GM18508 (cell line): ENCODE measurements at regions not wholly inside any gene's neighbourhood (a gene's known extent, or its start where the extent isn't known, plus 50 kb on each side); places are given as distances from the start of the nearest gene placed in this dataset.

Experiments used
- ATAC-seq: cut with Tn5 transposase; IDR thresholded peaks from one replicate; pipeline ENCODE4 v1.9.1; 2021; ENCODE audit warnings: moderate number of reproducible peaks; ENCODE audit not compliant: insufficient read depth, unreplicated experiment

- no peak for ATAC-seq
Observed at GRCh38 chr3:25057379-25057778, 370.7 kb upstream of the RARB start.

- no peak for ATAC-seq
Observed at GRCh38 chr3:25064681-25065080, 363.4 kb upstream of the RARB start.

- no peak for ATAC-seq
Observed at GRCh38 chr3:25069970-25070369, 358.1 kb upstream of the RARB start.

- no peak for ATAC-seq
Observed at GRCh38 chr3:25071846-25072245, 356.2 kb upstream of the RARB start.

GRCh38 chr3:25073423-25073822 is 354.6 kb upstream of the RARB start:
- ATAC-seq, result no peak

- ATAC-seq, result no peak
Observed at GRCh38 chr3:25074149-25074548, 353.9 kb upstream of the RARB start.

GRCh38 chr3:25080461-25080860 is 347.6 kb upstream of the RARB start:
- no peak for ATAC-seq

DNA sequence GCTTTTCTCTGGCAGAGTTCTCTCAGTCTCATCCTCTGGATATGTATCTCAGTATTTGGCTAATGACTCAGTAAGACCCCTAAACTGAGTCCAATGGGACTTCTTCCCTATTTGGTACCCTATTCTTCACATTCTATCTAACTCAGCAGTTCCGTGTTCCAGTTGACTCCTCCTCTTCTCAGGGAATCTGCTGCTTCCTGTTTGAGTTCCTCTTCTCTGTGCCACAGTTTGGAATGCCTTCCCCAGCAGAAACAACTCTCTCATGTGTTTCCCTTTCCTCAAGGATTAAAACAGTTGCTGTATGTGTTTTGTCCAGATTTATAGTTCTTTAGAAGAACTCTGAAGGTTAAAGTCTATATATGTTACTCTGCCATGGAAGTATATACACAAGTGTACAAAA is 344.0 kb upstream of the RARB start:
- no peak for ATAC-seq

DNA sequence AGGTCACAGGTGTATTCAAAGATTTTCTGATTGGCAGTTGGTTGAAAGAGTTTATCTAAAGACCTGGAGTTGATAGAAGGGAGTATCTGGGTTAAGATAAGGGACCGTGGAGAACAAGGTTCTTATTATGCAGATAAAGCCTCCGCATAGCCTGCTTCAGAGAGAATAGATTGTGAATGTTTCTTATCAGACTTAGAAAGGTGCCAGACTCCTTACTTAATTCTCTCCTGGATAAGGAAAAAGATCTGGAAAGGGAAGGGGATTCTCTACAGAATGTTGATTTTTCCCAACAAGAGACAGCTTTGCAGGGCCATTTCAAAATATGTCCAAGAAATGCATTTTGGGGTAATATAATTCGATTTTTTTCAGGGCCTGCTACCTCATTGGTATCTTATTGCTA is 341.3 kb upstream of the RARB start:
- no peak for ATAC-seq

DNA sequence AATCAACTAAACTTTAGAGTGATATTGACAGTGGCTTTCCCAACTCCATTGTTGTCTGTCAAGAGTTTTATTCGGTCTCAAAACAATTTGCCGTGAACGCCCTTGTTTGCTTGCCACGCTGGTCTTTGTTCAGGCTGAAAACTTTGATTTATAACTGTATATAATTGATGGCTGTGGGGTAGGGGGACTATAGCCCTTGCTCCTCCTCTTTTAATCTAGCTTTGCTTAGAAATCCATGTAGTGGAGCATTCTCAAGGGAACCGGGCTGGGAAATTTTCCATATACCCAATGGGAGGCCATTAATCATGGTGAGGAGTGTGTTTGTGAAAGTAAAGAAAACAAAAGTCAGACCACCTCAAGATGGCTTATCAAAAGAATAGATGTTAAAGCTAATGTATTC is 339.8 kb upstream of the RARB start:
- ATAC-seq, result no peak

- ATAC-seq, result no peak
Observed at GRCh38 chr3:25090698-25091453, 337.2 kb upstream of the RARB start.

- no peak for ATAC-seq
Observed at GRCh38 chr3:25091934-25092333, 336.1 kb upstream of the RARB start.

DNA sequence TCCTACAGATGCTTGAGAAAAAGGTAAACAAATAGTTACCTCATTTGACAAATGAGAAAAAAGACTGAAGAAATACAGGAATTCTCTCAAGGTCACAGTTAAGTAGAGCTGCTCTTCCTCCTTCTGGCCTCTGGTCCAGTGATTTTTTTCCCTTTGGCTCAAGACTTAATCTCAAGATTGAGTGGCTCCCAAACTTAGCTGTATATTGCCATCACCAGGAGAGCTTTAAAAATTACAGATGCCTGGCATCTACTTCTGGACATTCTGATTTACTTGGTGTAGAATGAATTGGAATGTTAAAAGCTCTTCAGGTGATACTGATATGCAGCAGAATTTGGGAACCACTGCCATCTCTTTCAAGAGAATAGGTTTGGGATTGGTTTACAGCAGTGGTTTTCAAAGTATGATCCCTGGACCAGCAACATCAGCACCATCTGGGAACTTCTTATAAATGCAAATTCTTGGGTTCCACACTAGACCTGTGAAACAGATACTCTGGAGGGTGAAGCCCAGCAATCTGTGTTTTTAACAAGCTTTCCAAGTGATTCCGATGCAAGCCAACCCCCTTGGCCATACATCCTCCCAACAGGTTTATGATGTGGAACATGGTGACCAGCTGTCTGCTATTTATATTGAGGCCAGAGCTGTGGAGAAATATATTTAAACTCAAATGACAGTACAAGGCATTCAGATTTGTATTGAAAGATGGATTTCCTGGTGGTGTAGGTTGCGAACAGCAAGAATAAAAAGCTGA is 333.0 kb upstream of the RARB start:
- no peak for ATAC-seq

GRCh38 chr3:25096536-25096935 is 331.5 kb upstream of the RARB start:
- no peak for ATAC-seq

GRCh38 chr3:25097023-25097422 is 331.0 kb upstream of the RARB start:
- ATAC-seq, result no peak

- ATAC-seq, result no peak
Observed at GRCh38 chr3:25099666-25100065, 328.4 kb upstream of the RARB start.

DNA sequence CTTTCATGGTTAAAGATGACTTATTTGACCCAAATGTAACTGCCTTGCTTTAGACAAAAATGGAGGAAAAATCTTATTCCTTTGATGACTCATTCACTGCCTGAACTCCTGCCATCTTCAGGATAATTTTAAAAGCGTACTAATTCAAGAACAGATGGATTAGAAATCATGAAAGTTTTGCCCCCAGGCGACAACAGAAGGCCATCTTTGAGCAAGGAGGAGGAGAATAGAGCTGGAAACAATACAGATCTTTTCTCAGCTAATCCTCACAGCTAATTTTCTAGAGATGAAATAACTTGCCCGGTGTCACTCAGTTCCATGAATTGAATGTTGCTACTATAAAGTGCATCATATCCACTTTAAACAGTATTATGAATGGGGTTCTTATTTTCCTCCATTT is 324.7 kb upstream of the RARB start:
- ATAC-seq, result no peak

DNA sequence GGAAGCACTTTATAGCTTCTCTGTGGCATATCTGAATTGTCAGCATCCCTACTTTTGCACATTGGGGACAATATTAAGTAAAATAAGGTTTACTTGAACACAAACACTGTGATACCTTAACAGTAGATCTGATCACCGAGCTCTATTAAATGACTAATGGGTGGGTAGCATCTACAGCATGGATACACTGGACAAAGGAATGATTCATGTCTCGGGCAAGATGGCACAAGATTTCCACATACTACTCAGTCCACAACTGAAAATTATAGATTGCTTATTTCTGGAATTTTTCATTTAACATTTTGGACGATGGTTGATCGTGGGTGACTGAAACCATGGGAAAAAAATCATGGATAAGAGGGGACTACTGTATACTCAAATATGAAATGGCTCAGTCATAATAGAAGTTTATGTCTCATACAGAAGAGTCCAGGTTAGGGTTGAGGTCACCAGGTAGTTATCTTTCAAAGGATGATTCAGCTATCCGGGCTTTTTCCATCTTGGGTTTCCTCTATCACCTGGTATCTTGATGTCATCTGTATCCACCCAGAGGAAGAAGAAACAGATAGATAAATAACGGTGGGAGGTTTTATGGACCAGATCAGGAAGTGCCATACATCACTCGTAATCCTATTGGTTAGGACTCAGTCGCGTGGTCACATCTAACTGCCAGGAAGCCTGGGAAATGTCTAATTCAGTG is 320.0 kb upstream of the RARB start:
- ATAC-seq, result no peak

DNA sequence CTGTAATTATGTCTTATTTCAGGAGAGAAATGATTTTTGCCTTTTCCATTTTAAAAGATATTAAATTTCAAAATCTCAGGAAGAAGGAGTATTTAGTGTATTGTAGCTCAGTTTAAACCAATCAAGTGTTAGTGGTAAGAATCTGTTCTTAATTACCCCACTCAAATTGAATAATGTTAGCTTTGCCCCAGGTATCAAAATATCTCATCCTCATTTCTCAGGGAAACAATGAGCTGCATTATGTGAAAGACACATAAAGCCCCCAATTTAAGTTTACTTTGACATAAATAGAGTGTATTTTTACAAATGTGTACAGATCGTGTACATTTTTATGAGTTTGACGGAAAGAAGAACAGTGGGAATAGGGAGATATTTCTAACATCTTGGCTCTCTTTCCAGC is 317.4 kb upstream of the RARB start:
- no peak for ATAC-seq

DNA sequence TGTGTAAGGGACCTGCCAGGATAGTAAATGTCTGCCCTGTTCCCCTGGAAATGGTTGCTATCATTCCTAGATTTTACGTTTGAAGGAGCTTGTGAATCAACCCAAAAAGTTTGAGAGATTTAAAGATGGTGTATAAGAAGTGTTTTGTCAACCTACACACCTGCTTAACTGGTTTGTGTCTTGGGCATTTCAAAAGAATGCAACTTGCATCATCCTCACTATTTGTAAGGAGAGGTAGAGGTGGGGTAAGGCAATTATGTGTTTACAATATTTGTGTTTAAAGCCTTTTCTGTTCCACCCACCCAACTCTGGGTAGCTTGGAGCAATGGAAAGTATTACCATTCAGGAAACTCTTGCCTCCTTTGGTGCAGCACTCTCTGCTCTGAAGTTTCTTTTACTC is 314.2 kb upstream of the RARB start:
- ATAC-seq, result no peak

GRCh38 chr3:25114532-25114931 is 313.5 kb upstream of the RARB start:
- ATAC-seq, result no peak
